ENCODE measurements at regions not wholly inside any gene's neighbourhood (a gene's known extent, or its start where the extent isn't known, plus 50 kb on each side); places are given as distances from the start of the nearest gene placed in this dataset.

DNA sequence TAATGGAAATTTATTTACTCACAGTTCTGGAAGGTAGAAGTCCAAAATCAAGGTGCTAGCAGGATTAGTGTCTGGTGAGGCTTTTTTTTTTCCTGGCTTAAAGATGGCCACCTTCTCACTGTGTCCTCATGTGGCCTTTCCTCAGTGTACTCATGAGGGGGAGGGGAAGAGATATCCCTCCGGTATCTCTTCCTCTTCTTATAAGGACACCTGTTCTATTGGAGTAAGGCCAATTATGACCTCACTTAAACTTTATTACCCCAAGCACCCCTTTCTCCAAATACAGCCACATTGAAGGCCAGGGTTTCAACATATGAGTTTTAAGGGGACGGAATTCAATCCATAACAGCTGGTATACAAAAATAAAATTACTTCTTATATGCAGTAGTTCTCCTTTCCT lies 203.7 kb upstream of the C1orf87 start:
- H3K4me3 ChIP-seq (replicated peaks in 1 of 3; ENCODE audit: low read depth in 2 of 3, low read length in 3 of 3), result no peak overlapping the region

DNA sequence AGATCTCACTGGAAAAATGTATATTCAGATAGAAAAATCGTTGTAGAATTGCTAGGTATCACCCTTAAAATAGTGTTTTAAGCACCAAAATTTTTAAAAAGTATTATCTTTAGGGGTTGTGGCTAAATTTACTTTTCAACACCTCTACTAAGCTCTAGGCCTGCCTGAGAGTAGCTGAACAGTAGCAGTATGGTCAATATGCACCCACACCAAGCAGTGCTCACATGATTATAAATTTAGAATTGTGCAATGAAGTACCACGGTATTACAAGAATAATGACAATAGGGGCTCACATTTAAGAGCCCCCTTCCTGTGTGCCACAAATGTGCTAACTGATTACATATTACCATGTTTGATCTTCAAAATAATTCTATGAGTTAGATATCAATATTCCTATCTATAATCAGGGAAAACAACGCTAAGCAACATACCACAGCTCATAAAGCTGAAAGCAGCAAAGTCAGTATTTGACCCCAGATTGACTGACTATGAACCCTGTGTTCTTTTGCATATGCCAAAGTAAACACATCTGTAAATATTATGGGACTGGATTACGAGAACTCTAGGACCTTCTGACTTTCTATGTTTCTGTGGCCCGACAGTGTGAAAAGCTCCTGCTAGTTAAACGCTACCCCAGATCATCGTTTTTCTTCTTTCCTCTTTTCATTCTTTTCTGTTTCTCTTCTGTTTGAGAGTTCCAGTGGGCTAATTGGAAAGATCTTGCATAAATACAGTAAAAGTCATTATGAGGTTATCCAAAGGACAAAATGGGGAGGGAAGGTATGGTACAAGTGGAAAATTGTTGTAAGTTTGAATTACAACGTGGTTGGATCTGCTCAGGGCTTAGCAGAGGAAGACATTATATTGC lies 201.1 kb upstream of the C1orf87 start:
- Mint-ChIP-seq H3K27ac (no peak overlapping the region), H3K27me3 (ENCODE audit: low read depth in 3 of 3) (no peaks in the 10 kb centered on the region), H3K4me1 (no peaks in the 10 kb centered on the region), H3K9me3 (peaks cover 0 to 2% (median 0%) of the 10 kb centered on the region in 7 donors), H3K4me3 (no peak overlapping the region), H3K36me3 (no peaks in the 10 kb centered on the region)
- TF ChIP-seq, protein P1, sequence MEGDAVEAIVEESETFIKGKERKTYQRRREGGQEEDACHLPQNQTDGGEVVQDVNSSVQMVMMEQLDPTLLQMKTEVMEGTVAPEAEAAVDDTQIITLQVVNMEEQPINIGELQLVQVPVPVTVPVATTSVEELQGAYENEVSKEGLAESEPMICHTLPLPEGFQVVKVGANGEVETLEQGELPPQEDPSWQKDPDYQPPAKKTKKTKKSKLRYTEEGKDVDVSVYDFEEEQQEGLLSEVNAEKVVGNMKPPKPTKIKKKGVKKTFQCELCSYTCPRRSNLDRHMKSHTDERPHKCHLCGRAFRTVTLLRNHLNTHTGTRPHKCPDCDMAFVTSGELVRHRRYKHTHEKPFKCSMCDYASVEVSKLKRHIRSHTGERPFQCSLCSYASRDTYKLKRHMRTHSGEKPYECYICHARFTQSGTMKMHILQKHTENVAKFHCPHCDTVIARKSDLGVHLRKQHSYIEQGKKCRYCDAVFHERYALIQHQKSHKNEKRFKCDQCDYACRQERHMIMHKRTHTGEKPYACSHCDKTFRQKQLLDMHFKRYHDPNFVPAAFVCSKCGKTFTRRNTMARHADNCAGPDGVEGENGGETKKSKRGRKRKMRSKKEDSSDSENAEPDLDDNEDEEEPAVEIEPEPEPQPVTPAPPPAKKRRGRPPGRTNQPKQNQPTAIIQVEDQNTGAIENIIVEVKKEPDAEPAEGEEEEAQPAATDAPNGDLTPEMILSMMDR (IDR thresholded peaks at IDR 0.05), result no peak
- no peak overlapping the region for H3K9ac ChIP-seq (ENCODE audit: insufficient read depth, low read length, poor library complexity, severe bottlenecking)
- no peaks in the 10 kb centered on the region for H4K20me1 ChIP-seq (ENCODE audit: insufficient read depth, low read length)
- no peak overlapping the region for H3K27ac ChIP-seq (ENCODE audit: low read depth in 1 of 2, low read length in 2 of 2)
- H3K4me3 ChIP-seq (replicated peaks in 1 of 3; ENCODE audit: low read depth in 2 of 3, low read length in 3 of 3), result no peak overlapping the region
- no peak overlapping the region for H2AFZ ChIP-seq (ENCODE audit: insufficient read depth, low read depth, low read length, poor library complexity, severe bottlenecking)
- H3K36me3 ChIP-seq (replicated peaks in 1 of 2; ENCODE audit: control insufficient read depth in 1 of 2, insufficient read depth in 2 of 2, low read length in 2 of 2), result no peaks in the 10 kb centered on the region
- no peak for DNase-seq
- intact Hi-C loops (cut with micrococcal nuclease), result no loop called here
- H3K9me3 ChIP-seq (replicated peaks in 1 of 2; ENCODE audit: control insufficient read depth in 1 of 2, insufficient read depth in 1 of 2, low read length in 2 of 2), result no peaks in the 10 kb centered on the region
- H3K4me1 ChIP-seq (ENCODE audit: control insufficient read depth in 1 of 2, insufficient read depth in 2 of 2, low read length in 2 of 2), result no peaks in the 10 kb centered on the region
- no CpG with 5 or more reads among the region's 8 CpGs for WGBS (ENCODE audit: insufficient coverage)
- no peaks in the 10 kb centered on the region for H3K79me2 ChIP-seq (ENCODE audit: insufficient read depth, low read length)
- no peak overlapping the region for H3K4me2 ChIP-seq (replicated peaks; ENCODE audit: extremely low read depth, low read length, poor library complexity, severe bottlenecking)
- no peaks in the 10 kb centered on the region for H3K27me3 ChIP-seq (ENCODE audit: control insufficient read depth in 2 of 2, insufficient read depth in 2 of 2, low read length in 2 of 2)

More for the DNA sequence above, 203.7 kb upstream of the C1orf87 start:
- Histone ChIP-seq H3K27me3 (ENCODE audit: control insufficient read depth in 2 of 2, insufficient read depth in 2 of 2, low read length in 2 of 2) (no peaks in the 10 kb centered on the region), H4K20me1 (ENCODE audit: insufficient read depth, low read length) (no peaks in the 10 kb centered on the region), H3K36me3 (replicated peaks in 1 of 2; ENCODE audit: control insufficient read depth in 1 of 2, insufficient read depth in 2 of 2, low read length in 2 of 2) (no peaks in the 10 kb centered on the region), H3K79me2 (ENCODE audit: insufficient read depth, low read length) (no peaks in the 10 kb centered on the region), H2AFZ (ENCODE audit: insufficient read depth, low read depth, low read length, poor library complexity, severe bottlenecking) (no peak overlapping the region), H3K4me2 (replicated peaks; ENCODE audit: extremely low read depth, low read length, poor library complexity, severe bottlenecking) (no peak overlapping the region), H3K9ac (ENCODE audit: insufficient read depth, low read length, poor library complexity, severe bottlenecking) (no peak overlapping the region), H3K9me3 (replicated peaks in 1 of 2; ENCODE audit: control insufficient read depth in 1 of 2, insufficient read depth in 1 of 2, low read length in 2 of 2) (no peaks in the 10 kb centered on the region), H3K4me1 (ENCODE audit: control insufficient read depth in 1 of 2, insufficient read depth in 2 of 2, low read length in 2 of 2) (no peaks in the 10 kb centered on the region), H3K27ac (ENCODE audit: low read depth in 1 of 2, low read length in 2 of 2) (no peak overlapping the region)
- Mint-ChIP-seq H3K36me3 (no peaks in the 10 kb centered on the region), H3K27me3 (ENCODE audit: low read depth in 3 of 3) (peaks cover 0 to 1% (median 0%) of the 10 kb centered on the region in 3 donors), H3K9me3 (no peaks in the 10 kb centered on the region), H3K4me1 (peaks cover 3% of the 10 kb centered on the region), H3K4me3 (no peak overlapping the region), H3K27ac (no peak overlapping the region)
- intact Hi-C loops (cut with micrococcal nuclease), result no loop called here
- no CpG with 5 or more reads among the region's 2 CpGs for WGBS (ENCODE audit: insufficient coverage)
- DNase-seq, result no peak
- TF ChIP-seq, protein P1 (IDR thresholded peaks at IDR 0.05), result no peak
